ENCODE measurements at regions not wholly inside any gene's neighbourhood (a gene's known extent, or its start where the extent isn't known, plus 50 kb on each side); places are given as distances from the start of the nearest gene placed in this dataset.

DNA sequence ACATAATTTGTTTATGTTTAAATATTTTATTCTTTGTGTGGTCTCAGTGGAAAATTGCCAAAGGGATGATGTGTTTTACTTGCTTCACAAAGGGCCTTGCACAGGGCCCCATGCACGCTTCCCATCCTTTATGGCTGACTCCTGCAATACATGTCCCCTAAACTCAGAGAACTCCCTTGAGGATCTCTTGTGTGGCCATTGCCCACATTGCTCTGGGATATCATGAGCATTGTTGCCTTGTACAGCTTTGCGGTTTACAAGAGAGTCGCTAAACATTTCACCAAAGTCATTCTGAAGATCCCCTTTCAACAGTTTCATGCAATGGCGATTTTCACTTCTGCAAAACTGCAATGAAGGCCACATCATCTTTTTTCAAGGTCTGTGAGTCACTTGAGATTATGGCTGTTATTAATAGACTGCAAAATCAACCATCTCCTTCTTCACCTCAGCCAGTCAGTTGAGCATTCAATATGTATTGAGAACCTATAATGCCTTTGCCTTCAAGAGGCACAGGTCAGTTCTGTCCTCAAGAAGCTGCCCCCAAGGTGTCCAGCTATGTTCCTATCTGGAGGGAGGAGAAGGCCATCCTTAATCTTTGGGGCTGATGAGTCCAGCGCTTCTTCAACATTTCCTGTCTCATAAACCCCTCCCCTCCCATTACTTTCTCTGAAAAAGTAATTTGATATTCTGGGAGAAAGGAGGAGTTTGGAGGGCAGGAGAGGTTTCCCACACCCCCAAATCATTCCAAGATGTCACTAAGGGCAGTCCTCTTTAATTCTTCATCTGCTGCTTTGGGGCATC is 108.1 kb downstream of the CCDC71L start:
- Mint-ChIP-seq H3K4me1 (ENCODE audit: low read depth) (no peaks in the 10 kb centered on the region), H3K36me3 (ENCODE audit: low read depth) (no peaks in the 10 kb centered on the region), H3K4me3 (no peak overlapping the region), H3K27me3 (ENCODE audit: low read depth) (peaks cover 6% of the 10 kb centered on the region), H3K27ac (no peak overlapping the region), H3K9me3 (ENCODE audit: insufficient read depth) (no peaks in the 10 kb centered on the region)
- POLR2A ChIA-PET = no interaction called here
- CTCF ChIA-PET = interaction anchor here (1.4 kb wide), 1 partner anchor 10 kb away, joined by 6 read pairs; no protein-coding TSS in a partner anchor
- ATAC-seq (no peak), DNase-seq (no peak)

DNA sequence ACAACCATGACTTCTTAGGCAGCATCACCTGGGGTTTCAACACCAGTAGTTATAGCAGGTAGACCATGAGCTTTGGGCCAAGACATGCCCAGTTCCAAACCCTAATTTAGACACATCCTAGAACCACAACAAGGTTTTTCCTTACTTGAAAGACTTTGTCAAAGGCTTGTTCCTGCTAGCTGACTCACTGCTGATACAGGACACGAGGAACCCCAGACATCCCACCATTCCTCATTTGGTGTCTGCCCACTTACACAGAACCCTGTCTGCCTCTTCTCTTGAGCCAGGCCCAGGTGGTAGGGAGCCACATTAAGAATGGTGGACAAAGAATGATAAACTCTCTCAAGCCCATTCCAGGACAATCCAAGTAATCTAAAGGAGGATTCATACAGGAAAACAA is 109.0 kb downstream of the CCDC71L start:
- no peaks in the 10 kb centered on the region for H3K36me3 Mint-ChIP-seq (ENCODE audit: low read depth)
- peaks cover 2% of the 10 kb centered on the region for H3K27me3 Mint-ChIP-seq (ENCODE audit: low read depth)
- DNase-seq = no peak
- no peaks in the 10 kb centered on the region for H3K9me3 Mint-ChIP-seq (ENCODE audit: insufficient read depth)
- CTCF ChIA-PET = interaction anchor here (1.4 kb wide), 1 partner anchor 9 kb away, joined by 6 read pairs; no protein-coding TSS in a partner anchor
- no peak for ATAC-seq
- H3K4me3 Mint-ChIP-seq = no peak overlapping the region
- no peak overlapping the region for H3K27ac Mint-ChIP-seq
- no peaks in the 10 kb centered on the region for H3K4me1 Mint-ChIP-seq (ENCODE audit: low read depth)
- POLR2A ChIA-PET = no interaction called here

DNA sequence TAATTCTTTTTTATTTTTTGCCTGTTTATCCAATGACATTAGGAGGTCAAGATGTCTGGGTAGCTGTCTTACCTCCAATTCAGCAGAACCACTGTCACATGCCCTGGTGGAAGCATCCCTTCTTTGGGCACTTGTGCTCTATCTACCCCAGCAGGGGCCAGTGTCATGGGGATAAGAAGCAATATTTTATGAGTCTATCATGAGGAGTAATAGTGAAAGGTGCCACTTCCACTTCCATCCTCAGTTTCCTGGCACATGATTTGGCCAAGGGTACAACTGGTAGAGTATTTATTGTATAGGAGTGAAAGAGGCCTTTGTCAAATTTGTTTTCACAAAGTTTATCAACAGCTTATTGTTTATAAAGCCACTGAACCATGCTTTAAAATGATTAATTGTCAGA is 112.5 kb downstream of the CCDC71L start:
- no peak overlapping the region for H3K27ac Mint-ChIP-seq
- ATAC-seq (no peak), DNase-seq (no peak)
- H3K9me3 Mint-ChIP-seq (ENCODE audit: insufficient read depth) = no peaks in the 10 kb centered on the region
- CTCF ChIA-PET = no interaction called here
- H3K4me3 Mint-ChIP-seq = no peak overlapping the region
- H3K36me3 Mint-ChIP-seq (ENCODE audit: low read depth) = no peaks in the 10 kb centered on the region
- no peaks in the 10 kb centered on the region for H3K27me3 Mint-ChIP-seq (ENCODE audit: low read depth)
- POLR2A ChIA-PET = no interaction called here
- peaks cover 4% of the 10 kb centered on the region for H3K4me1 Mint-ChIP-seq (ENCODE audit: low read depth)

DNA sequence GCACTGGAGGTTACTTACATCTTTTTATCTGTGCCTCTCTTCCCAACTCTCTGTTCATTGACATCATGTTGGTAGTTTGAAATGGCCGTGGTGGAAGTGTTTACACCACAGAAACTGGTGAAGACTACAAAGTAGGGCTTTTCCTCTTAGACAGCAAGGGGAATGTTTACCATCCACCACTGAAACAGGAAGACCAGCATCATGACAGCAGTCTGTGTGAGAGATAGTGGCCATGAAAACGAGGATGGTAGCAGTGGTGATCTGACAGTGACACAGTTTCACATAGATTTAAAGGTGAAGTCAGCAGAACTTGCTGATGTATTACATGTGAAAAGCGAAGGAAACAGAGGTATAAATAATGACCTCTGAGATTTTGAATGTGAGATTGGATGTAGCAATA is 115.7 kb downstream of the CCDC71L start:
- Mint-ChIP-seq H3K27me3 (ENCODE audit: low read depth) (no peaks in the 10 kb centered on the region), H3K27ac (no peak overlapping the region), H3K9me3 (ENCODE audit: insufficient read depth) (no peaks in the 10 kb centered on the region), H3K4me1 (ENCODE audit: low read depth) (peaks cover 8% of the 10 kb centered on the region), H3K36me3 (ENCODE audit: low read depth) (no peaks in the 10 kb centered on the region), H3K4me3 (no peak overlapping the region)
- DNase-seq = no peak
- ATAC-seq = no peak
- CTCF ChIA-PET = interaction anchor here (4.2 kb wide), 1 partner anchor 191 kb away, joined by 39 read pairs; no protein-coding TSS in a partner anchor
- POLR2A ChIA-PET = no interaction called here

DNA sequence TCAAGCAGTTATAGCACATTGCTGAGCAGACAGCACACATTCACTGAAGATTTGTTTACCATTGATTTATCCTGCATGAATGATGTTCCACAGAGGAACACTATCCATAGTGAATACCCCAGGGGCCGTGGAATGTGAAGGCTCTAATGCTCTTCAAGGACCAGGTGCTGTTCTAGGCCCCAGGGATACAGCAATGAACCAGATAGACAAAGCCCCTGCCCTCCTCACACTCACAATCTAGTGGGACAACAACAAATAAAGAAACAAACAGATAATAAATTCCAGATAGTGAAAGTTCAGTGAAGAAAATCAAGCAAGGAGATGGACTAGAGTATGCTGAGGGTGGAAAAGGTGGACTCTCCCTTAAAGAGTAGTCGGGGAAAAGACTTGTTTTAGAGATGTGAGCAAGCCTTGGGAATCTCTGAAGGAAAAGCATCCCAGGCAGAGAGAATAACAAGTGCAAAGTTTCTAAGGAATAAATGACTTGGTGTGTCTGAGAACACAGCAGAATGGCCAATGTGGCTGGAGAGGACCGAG is 117.7 kb downstream of the CCDC71L start:
- ATAC-seq = no peak
- Mint-ChIP-seq H3K36me3 (ENCODE audit: low read depth) (no peaks in the 10 kb centered on the region), H3K4me3 (no peak overlapping the region), H3K27me3 (ENCODE audit: low read depth) (no peaks in the 10 kb centered on the region), H3K4me1 (ENCODE audit: low read depth) (peaks cover 8% of the 10 kb centered on the region), H3K27ac (no peak overlapping the region), H3K9me3 (ENCODE audit: insufficient read depth) (peaks cover 3% of the 10 kb centered on the region)
- ChIA-PET CTCF (interaction anchor here (0.7 to 4.2 kb wide), 17 partner anchors 8 to 366 kb away, joined by 3 to 39 read pairs (median 4); no protein-coding TSS in a partner anchor), POLR2A (no interaction called here)
- no peak for DNase-seq

GRCh38 chr7:106542550-106543220 is 118.3 kb downstream of the CCDC71L start:
- Mint-ChIP-seq H3K36me3 (ENCODE audit: low read depth) (no peaks in the 10 kb centered on the region), H3K9me3 (ENCODE audit: insufficient read depth) (peaks cover 3% of the 10 kb centered on the region), H3K27me3 (ENCODE audit: low read depth) (no peaks in the 10 kb centered on the region), H3K27ac (no peak overlapping the region), H3K4me1 (ENCODE audit: low read depth) (peaks cover 8% of the 10 kb centered on the region), H3K4me3 (no peak overlapping the region)
- CTCF ChIA-PET = interaction anchor here (0.7 to 4.2 kb wide), 17 partner anchors 8 to 366 kb away, joined by 3 to 39 read pairs (median 4); no protein-coding TSS in a partner anchor
- ATAC-seq (peak; percentile 58), DNase-seq (peak; percentile 48)
- POLR2A ChIA-PET = no interaction called here

GRCh38 chr7:106538638-106539037 is 122.3 kb downstream of the CCDC71L start:
- Mint-ChIP-seq H3K36me3 (ENCODE audit: low read depth) (no peaks in the 10 kb centered on the region), H3K4me3 (no peak overlapping the region), H3K4me1 (ENCODE audit: low read depth) (peaks cover 8% of the 10 kb centered on the region), H3K27ac (no peak overlapping the region), H3K9me3 (ENCODE audit: insufficient read depth) (peaks cover 3% of the 10 kb centered on the region), H3K27me3 (ENCODE audit: low read depth) (no peaks in the 10 kb centered on the region)
- no peak for ATAC-seq
- ChIA-PET CTCF (interaction anchor here (0.7 to 3.2 kb wide), 2 partner anchors 197 to 363 kb away, joined by 3 to 16 read pairs; no protein-coding TSS in a partner anchor), POLR2A (no interaction called here)
- no peak for DNase-seq

DNA sequence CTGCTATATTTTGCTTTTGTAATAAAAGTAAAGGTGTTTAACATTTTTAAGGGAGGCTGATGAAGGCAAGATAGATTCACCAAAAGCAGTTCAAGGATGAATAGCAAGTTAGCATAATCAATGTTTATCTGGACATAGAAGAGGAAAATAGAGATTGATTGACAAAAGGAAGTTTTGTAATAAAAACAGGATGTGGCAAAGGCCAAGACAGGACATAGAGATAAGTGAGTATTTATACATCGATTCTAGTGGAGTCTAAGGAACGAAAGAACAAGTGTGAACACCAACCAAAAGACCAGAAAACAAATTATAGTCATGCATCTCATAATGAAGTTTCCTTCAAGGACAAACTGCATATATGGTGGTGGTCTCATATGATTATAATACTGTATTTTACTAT is 123.8 kb downstream of the CCDC71L start:
- Mint-ChIP-seq H3K4me1 (ENCODE audit: low read depth) (peaks cover 3% of the 10 kb centered on the region), H3K27ac (no peak overlapping the region), H3K27me3 (ENCODE audit: low read depth) (no peaks in the 10 kb centered on the region), H3K36me3 (ENCODE audit: low read depth) (no peaks in the 10 kb centered on the region), H3K4me3 (no peak overlapping the region), H3K9me3 (ENCODE audit: insufficient read depth) (peaks cover 3% of the 10 kb centered on the region)
- ChIA-PET CTCF (no interaction called here), POLR2A (no interaction called here)
- DNase-seq (no peak), ATAC-seq (no peak)

DNA sequence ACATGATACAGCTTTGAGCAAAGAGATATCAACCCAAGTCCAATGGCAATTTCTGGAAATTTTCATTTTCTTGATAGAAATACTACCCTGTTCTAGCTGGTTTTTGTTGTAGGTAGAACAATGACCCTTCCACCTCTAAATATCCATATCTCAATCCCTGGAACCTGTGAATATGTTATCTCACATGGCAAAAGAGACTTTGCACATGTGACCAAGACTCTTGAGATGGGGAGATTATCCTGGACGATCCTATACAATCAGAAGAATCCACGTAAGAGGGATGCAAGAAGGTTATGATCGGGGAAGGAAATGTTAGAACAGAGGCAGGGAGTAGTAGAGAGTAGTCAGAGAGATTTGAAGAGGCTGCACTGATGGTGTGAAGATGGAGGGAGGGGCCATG is 124.9 kb downstream of the CCDC71L start:
- ChIA-PET CTCF (no interaction called here), POLR2A (no interaction called here)
- Mint-ChIP-seq H3K27me3 (ENCODE audit: low read depth) (no peaks in the 10 kb centered on the region), H3K9me3 (ENCODE audit: insufficient read depth) (peaks cover 3% of the 10 kb centered on the region), H3K4me3 (no peak overlapping the region), H3K4me1 (ENCODE audit: low read depth) (peaks cover 3% of the 10 kb centered on the region), H3K36me3 (ENCODE audit: low read depth) (no peaks in the 10 kb centered on the region), H3K27ac (no peak overlapping the region)
- ATAC-seq = no peak
- DNase-seq = no peak

DNA sequence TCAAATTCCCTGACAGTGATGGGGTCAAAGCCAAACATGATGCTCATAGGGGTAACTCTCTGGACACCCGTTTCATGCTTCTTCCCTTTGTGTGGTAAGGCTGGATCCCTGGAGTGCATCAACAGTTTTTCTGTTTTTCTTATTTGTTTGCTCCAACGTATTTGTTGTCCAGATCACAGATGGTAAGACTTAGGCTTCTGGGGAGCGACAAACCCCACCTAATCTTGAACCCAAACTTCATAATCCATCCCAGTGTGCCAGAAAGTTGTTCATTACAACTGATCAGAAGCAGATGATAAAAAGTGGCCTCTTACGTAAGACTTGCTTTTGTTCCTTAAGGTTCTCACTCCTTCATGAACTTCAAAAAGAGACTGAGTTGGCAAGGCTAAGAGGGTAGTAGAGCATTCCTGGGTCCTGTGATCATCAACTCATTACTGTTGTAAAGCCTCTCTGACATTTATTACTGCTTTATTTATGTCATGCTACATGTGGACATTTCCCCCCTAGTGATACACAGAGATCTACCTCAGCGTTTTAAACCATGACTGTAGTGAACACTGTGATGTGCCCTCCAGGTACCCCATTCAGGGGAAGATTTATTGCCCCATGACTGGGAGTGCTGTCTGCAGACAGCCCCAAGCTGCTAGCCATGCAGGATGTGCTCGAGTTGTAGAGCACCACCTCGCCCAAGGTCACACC is 125.6 kb downstream of the CCDC71L start:
- DNase-seq (no peak), ATAC-seq (no peak)
- H3K9me3 Mint-ChIP-seq (ENCODE audit: insufficient read depth) = peaks cover 3% of the 10 kb centered on the region
- ChIA-PET POLR2A (no interaction called here), CTCF (no interaction called here)
- H3K4me3 Mint-ChIP-seq = no peak overlapping the region
- H3K36me3 Mint-ChIP-seq (ENCODE audit: low read depth) = no peaks in the 10 kb centered on the region
- H3K4me1 Mint-ChIP-seq (ENCODE audit: low read depth) = peaks cover 3% of the 10 kb centered on the region
- H3K27me3 Mint-ChIP-seq (ENCODE audit: low read depth) = no peaks in the 10 kb centered on the region
- H3K27ac Mint-ChIP-seq = no peak overlapping the region

DNA sequence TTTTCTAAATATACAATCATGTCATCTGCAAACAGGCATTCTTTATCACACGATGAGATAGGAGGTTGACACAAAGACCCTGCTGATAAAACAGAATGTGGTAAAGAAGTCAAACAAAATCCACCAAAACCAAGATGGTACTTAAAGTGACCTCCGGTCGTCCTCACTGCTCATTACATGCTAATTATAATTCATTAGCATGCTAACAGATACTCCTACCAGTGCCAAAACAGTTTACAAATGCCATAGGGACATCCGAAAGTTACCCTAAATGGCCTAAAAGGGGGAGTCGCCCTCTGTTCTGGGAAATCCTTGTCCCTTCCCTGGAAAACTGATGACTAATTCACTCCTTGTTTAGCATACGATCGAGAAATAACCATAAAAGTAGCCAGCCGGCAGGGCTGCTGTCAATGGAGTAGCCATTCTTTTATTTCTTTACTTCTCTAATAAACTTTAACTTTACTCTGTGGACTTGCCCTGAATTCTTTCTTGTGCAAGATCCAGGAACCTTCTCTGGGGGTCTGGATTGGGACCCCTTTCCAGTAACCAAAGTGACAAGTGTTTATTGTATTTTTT is 126.6 kb downstream of the CCDC71L start:
- H3K27me3 Mint-ChIP-seq (ENCODE audit: low read depth) = no peaks in the 10 kb centered on the region
- no peaks in the 10 kb centered on the region for H3K36me3 Mint-ChIP-seq (ENCODE audit: low read depth)
- H3K4me1 Mint-ChIP-seq (ENCODE audit: low read depth) = peaks cover 3% of the 10 kb centered on the region
- H3K27ac Mint-ChIP-seq = no peak overlapping the region
- ATAC-seq (no peak), DNase-seq (no peak)
- H3K9me3 Mint-ChIP-seq (ENCODE audit: insufficient read depth) = peaks cover 2% of the 10 kb centered on the region
- ChIA-PET CTCF (no interaction called here), POLR2A (no interaction called here)
- no peak overlapping the region for H3K4me3 Mint-ChIP-seq
